H1 (cell line): ENCODE measurements at regions not wholly inside any gene's neighbourhood (a gene's known extent, or its start where the extent isn't known, plus 50 kb on each side); places are given as distances from the start of the nearest gene placed in this dataset.

ENCODE experiments used
- CTCF ChIA-PET: fragments of 300-600 bp; sonication (Branson Sonifier 250); formaldehyde crosslinking; loops from one replicate; lab custom pipeline; 2021; ENCODE audit not compliant: partially characterized antibody; lab: Charles Lee
- POLR2A ChIA-PET: fragments of 300-600 bp; sonication (Branson Sonifier 250); formaldehyde crosslinking; loops from one replicate; lab custom pipeline; 2021; ENCODE audit warnings: inconsistent platforms; ENCODE audit not compliant: partially characterized antibody; lab: Charles Lee
- DNase-seq, 2 experiments: peaks; one replicate each; pipeline versions ENCODE4 v3.0.0 to v3.0.0-alpha.2; 2010 to 2022; ENCODE audit warnings: low spot score in 2 of 2, low read depth in 1 of 2, mixed read lengths in 1 of 2
- FAIRE-seq: peaks from 2 replicates; lab custom pipeline; 2011; peaks lifted over from hg19 to GRCh38; lab: Jason Lieb, UNC
- H2AFZ ChIP-seq: 2 replicates; pipeline ENCODE4 v1.8.1; 2012; ENCODE audit warnings: low read length, inconsistent platforms
- H2AK5ac ChIP-seq: 2 replicates; pipeline ENCODE4 v1.6.1; 2013; ENCODE audit warnings: low read depth, low read length
- H2BK120ac ChIP-seq: replicated peaks from 2 replicates; pipeline ENCODE3; 2013; ENCODE audit warnings: low read depth, low read length, inconsistent platforms
- H2BK12ac ChIP-seq: 2 replicates; pipeline ENCODE4 v1.6.1; 2013; ENCODE audit warnings: low read depth, low read length
- H2BK15ac ChIP-seq: 2 replicates; pipeline ENCODE4 v1.6.1; 2013; ENCODE audit warnings: low read length
- H2BK20ac ChIP-seq: 2 replicates; pipeline ENCODE4 v1.6.1; 2013; ENCODE audit warnings: low read length
- H2BK5ac ChIP-seq: 2 replicates; pipeline ENCODE4 v1.6.1; 2013; ENCODE audit warnings: low read depth, low read length
- H3K14ac ChIP-seq: 2 replicates; pipeline ENCODE4 v1.6.1; 2013; ENCODE audit warnings: inconsistent platforms; ENCODE audit not compliant: insufficient read length
- H3K18ac ChIP-seq: 2 replicates; pipeline ENCODE4 v1.6.1; 2013; ENCODE audit warnings: low read length; ENCODE audit errors: extremely low read depth
- H3K23ac ChIP-seq: 2 replicates; pipeline ENCODE4 v1.6.1; 2013; ENCODE audit warnings: inconsistent platforms; ENCODE audit not compliant: insufficient read length
- H3K23me2 ChIP-seq: 2 replicates; pipeline ENCODE4 v1.6.1; 2013; ENCODE audit warnings: low read depth, low read length
- H3K27ac ChIP-seq: 2 replicates; pipeline ENCODE4 v1.6.1; 2011; ENCODE audit warnings: low read depth, low read length, inconsistent platforms
- H3K27me3 ChIP-seq, 4 experiments: replicated peaks in 1 of 4; 1 replicate in 1 of 4; 2 replicates in 3 of 4; pipeline versions ENCODE4 v1.6.1 to v1.8.1; 2011 to 2013; ENCODE audit warnings: low read length in 3 of 4, mild to moderate bottlenecking in 3 of 4, inconsistent platforms in 2 of 4, mixed read lengths in 2 of 4, moderate library complexity in 1 of 4; ENCODE audit not compliant: control insufficient read depth in 3 of 4, insufficient read depth in 3 of 4; ENCODE audit errors: extremely low read depth in 1 of 4
- H3K36me3 ChIP-seq, 4 experiments: 2 replicates each; pipeline versions ENCODE4 v1.6.1 to v1.8.1; 2011 to 2013; ENCODE audit warnings: mild to moderate bottlenecking in 4 of 4, low read length in 3 of 4, moderate library complexity in 2 of 4, control low read depth in 1 of 4, inconsistent platforms in 1 of 4; ENCODE audit not compliant: insufficient read depth in 4 of 4, control insufficient read depth in 2 of 4
- H3K4ac ChIP-seq: replicated peaks from 2 replicates; pipeline ENCODE3; 2013; ENCODE audit warnings: low read length, low read depth, mixed read lengths, inconsistent platforms; ENCODE audit not compliant: insufficient read length
- H3K4me1 ChIP-seq, 4 experiments: replicated peaks in 1 of 4; 1 replicate in 1 of 4; 2 replicates in 3 of 4; pipeline versions ENCODE4 v1.6.1 to v1.8.1; 2011 to 2013; ENCODE audit warnings: low read length in 3 of 4, inconsistent platforms in 2 of 4, mixed read lengths in 1 of 4; ENCODE audit not compliant: insufficient read depth in 4 of 4, control insufficient read depth in 3 of 4
- H3K4me2 ChIP-seq, 2 experiments: 2 replicates each; pipeline versions ENCODE4 v1.6.1 to v1.8.1; 2011 to 2013; ENCODE audit warnings: low read depth in 2 of 2, low read length in 2 of 2, control low read depth in 1 of 2, inconsistent platforms in 1 of 2, mild to moderate bottlenecking in 1 of 2; ENCODE audit not compliant: insufficient read depth in 1 of 2
- H3K4me3 ChIP-seq, 4 experiments: fragments of 200-600, 300-600 bp in 1 of 4; sonication (generic), shearing (Covaris generic), sonication (Bioruptor Twin) in 1 of 4; 2 replicates each; pipeline versions ENCODE4 v1.5.1 to v1.8.1; 2011 to 2016; ENCODE audit warnings: low read length in 4 of 4, low read depth in 3 of 4, control low read depth in 2 of 4, inconsistent platforms in 2 of 4, mild to moderate bottlenecking in 2 of 4, mixed read lengths in 1 of 4, moderate library complexity in 1 of 4; ENCODE audit not compliant: insufficient read depth in 2 of 4; ENCODE audit errors: extremely low read depth in 1 of 4
- H3K56ac ChIP-seq: replicated peaks from 2 replicates; pipeline ENCODE3; 2013; ENCODE audit warnings: low read depth, mild to moderate bottlenecking, mixed read lengths, low read length, inconsistent platforms; ENCODE audit not compliant: insufficient read length
- H3K79me1 ChIP-seq: 2 replicates; pipeline ENCODE4 v1.6.1; 2013; ENCODE audit warnings: low read depth, low read length, control low read depth
- H3K79me2 ChIP-seq, 2 experiments: 2 replicates each; pipeline versions ENCODE4 v1.6.1 to v1.8.1; 2012 to 2013; ENCODE audit warnings: low read length in 2 of 2, mild to moderate bottlenecking in 2 of 2, inconsistent platforms in 1 of 2; ENCODE audit not compliant: insufficient read depth in 2 of 2, control insufficient read depth in 1 of 2
- H3K9ac ChIP-seq, 4 experiments: replicated peaks in 1 of 4; 1 replicate in 1 of 4; 2 replicates in 3 of 4; pipeline versions ENCODE4 v1.6.1 to v1.8.1; 2011 to 2013; ENCODE audit warnings: low read depth in 3 of 4, low read length in 3 of 4, control low read depth in 2 of 4, mild to moderate bottlenecking in 2 of 4, moderate library complexity in 2 of 4, inconsistent platforms in 1 of 4; ENCODE audit errors: extremely low read depth in 1 of 4
- H3K9me3 ChIP-seq, 2 experiments: 2 replicates each; pipeline versions ENCODE4 v1.6.1 to v1.8.1; 2012 to 2013; ENCODE audit warnings: mild to moderate bottlenecking in 2 of 2, moderate library complexity in 2 of 2, control low read depth in 1 of 2, inconsistent platforms in 1 of 2, low read depth in 1 of 2, low read length in 1 of 2, mixed read lengths in 1 of 2; ENCODE audit not compliant: insufficient read depth in 2 of 2
- H4K20me1 ChIP-seq, 2 experiments: replicated peaks in 1 of 2; 2 replicates each; pipeline versions ENCODE3 to v1.8.1; 2011 to 2013; ENCODE audit warnings: inconsistent platforms in 2 of 2, low read length in 2 of 2, mild to moderate bottlenecking in 1 of 2; ENCODE audit not compliant: insufficient read depth in 2 of 2, control insufficient read depth in 1 of 2
- H4K5ac ChIP-seq: 2 replicates; pipeline ENCODE4 v1.6.1; 2013; ENCODE audit warnings: low read length, low read depth, mixed read lengths, inconsistent platforms; ENCODE audit not compliant: insufficient read length
- H4K8ac ChIP-seq: 2 replicates; pipeline ENCODE4 v1.8.0; 2013; ENCODE audit warnings: mild to moderate bottlenecking, moderate library complexity, low read length, inconsistent platforms; ENCODE audit not compliant: insufficient read depth; ENCODE audit errors: extremely low read depth
- H4K91ac ChIP-seq: replicated peaks from 2 replicates; pipeline ENCODE3; 2013; ENCODE audit warnings: low read length, mixed read lengths, inconsistent platforms; ENCODE audit not compliant: insufficient read length
- ASH2L ChIP-seq: fragments of 200-600, 300-600 bp; sonication (generic); IDR thresholded peaks from one replicate; pipeline ENCODE4 v1.7.1; 2017; ENCODE audit warnings: low read length
- BACH1 ChIP-seq: IDR thresholded peaks from 2 replicates; pipeline ENCODE4 v1.6.1; 2012; ENCODE audit warnings: low read length, improper control_type of control experiment
- BCL11A ChIP-seq, 2 experiments: IDR thresholded peaks; one replicate each; pipeline ENCODE4 v1.6.1; 2011; ENCODE audit warnings: low read depth in 2 of 2, low read length in 2 of 2, mild to moderate bottlenecking in 2 of 2
- CBX8 ChIP-seq: fragments of 300-800, 300-1000 bp; sonication (generic); IDR thresholded peaks from 2 replicates; pipeline ENCODE4 v1.7.1; 2016; ENCODE audit warnings: low read depth, low read length, borderline replicate concordance
- KDM5A ChIP-seq: fragments of 200-600 bp; IDR thresholded peaks from 2 replicates; pipeline ENCODE4 v1.7.1; 2012; ENCODE audit warnings: mild to moderate bottlenecking, low read length, inconsistent platforms, mixed read lengths
- POU5F1 ChIP-seq: IDR thresholded peaks from 2 replicates; pipeline ENCODE4 v1.6.1; 2011; ENCODE audit warnings: low read depth, mild to moderate bottlenecking, low read length, moderate library complexity
- RAD21 ChIP-seq, 2 experiments: IDR thresholded peaks in 1 of 2; conservative IDR thresholded peaks in 1 of 2; 2 replicates each; pipeline ENCODE4 v1.6.1; 2011; ENCODE audit warnings: low read depth in 2 of 2, low read length in 2 of 2, improper control_type of control experiment in 1 of 2, inconsistent platforms in 1 of 2, mild to moderate bottlenecking in 1 of 2, moderate library complexity in 1 of 2
- RBBP5 ChIP-seq: IDR thresholded peaks from 2 replicates; pipeline ENCODE4 v1.7.1; 2012; ENCODE audit warnings: low read depth, mild to moderate bottlenecking, inconsistent platforms, low read length, moderate library complexity, borderline replicate concordance
- SIRT6 ChIP-seq: IDR thresholded peaks from one replicate; pipeline ENCODE4 v1.7.1; 2012; ENCODE audit warnings: low read length, inconsistent platforms
- SP2 ChIP-seq: IDR thresholded peaks from 2 replicates; pipeline ENCODE4 v1.6.1; 2012; ENCODE audit warnings: mild to moderate bottlenecking, low read length, inconsistent platforms
- TCF12 ChIP-seq: IDR thresholded peaks from 2 replicates; pipeline ENCODE4 v1.6.1; 2011; ENCODE audit warnings: low read depth, mild to moderate bottlenecking, low read length
- YY1 ChIP-seq: IDR thresholded peaks from 2 replicates; pipeline ENCODE4 v1.6.1; 2011; ENCODE audit warnings: low read depth, mild to moderate bottlenecking, low read length
- WGBS, 2 experiments: shearing (Covaris generic) in 1 of 2; methylation state at CpG; one replicate each; pipeline versions ENCODE4 v1.1.6 to v1.1.7; 2013 to 2015; ENCODE audit warnings: low lambda C conversion rate in 2 of 2, mixed read lengths in 2 of 2, inconsistent platforms in 1 of 2, low coverage in 1 of 2, missing lambda C conversion rate in 1 of 2; ENCODE audit not compliant: insufficient replicate concordance in 2 of 2, insufficient coverage in 1 of 2, insufficient read length in 1 of 2; ENCODE audit errors: extremely low coverage in 1 of 2, missing lambda C conversion rate in 1 of 2; 5-methylcytosine and 5-hydroxymethylcytosine counted together
- TF ChIP-seq, protein P1 (sequence below): IDR thresholded peaks from 2 replicates; pipeline ENCODE4 v1.6.1; 2012; ENCODE audit warnings: inconsistent platforms
- TF ChIP-seq, protein P2 (sequence below): IDR thresholded peaks from 2 replicates; pipeline ENCODE4 v1.6.1; 2012; ENCODE audit warnings: low read length, inconsistent platforms

DNA sequence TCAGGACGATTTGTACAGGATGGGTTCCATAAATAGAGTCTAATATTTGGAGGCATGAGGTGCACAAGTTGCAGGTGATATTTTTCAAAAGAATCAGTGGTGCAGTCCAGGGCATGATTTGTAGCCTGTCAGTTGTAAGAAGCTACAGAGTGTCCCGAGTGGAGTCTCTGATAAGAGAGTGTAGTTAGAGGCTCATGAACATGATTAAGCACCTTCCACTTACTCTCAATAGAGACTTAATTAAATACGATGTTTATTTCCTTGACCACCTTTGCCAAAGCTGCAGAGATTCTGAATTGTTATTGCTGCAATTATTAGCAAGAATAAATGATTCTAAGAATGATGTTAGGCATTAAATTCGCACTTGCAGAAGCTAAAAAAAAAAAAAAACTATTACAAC lies 218.4 kb upstream of the LRTM1 start:
- Histone ChIP-seq H3K9me3 (no peaks in the 10 kb centered on the region), H3K23me2 (no peaks in the 10 kb centered on the region; the same call in 1 of the 2 replicates), H3K18ac (no peak overlapping the region), H3K27ac (no peak overlapping the region), H3K36me3 (no peaks in the 10 kb centered on the region), H3K14ac (no peak overlapping the region), H2BK12ac (no peak overlapping the region), H3K4me3 (no peak overlapping the region), H3K4ac (no peak overlapping the region), H3K56ac (no peak overlapping the region), H2AK5ac (no peak overlapping the region), H3K9ac (no peak overlapping the region), H2BK5ac (no peak overlapping the region), H2BK120ac (no peak overlapping the region), H3K4me1 (no peaks in the 10 kb centered on the region), H2BK15ac (no peak overlapping the region), H4K20me1 (no peaks in the 10 kb centered on the region), H3K23ac (no peak overlapping the region), H4K5ac (no peak overlapping the region), H3K4me2 (no peak overlapping the region), H2AFZ (no peak overlapping the region), H3K79me1 (no peaks in the 10 kb centered on the region), H4K91ac (no peak overlapping the region), H2BK20ac (no peak overlapping the region), H3K27me3 (no peaks in the 10 kb centered on the region), H4K8ac (no peak overlapping the region), H3K79me2 (no peaks in the 10 kb centered on the region)
- 83% methylated on average over 4 of the region's 4 CpGs; no CpG with 5 or more reads in 1 of the 2 experiments for WGBS, 2 experiments
- no peak for FAIRE-seq
- CTCF ChIA-PET: no interaction called here
- no peak for DNase-seq
- POLR2A ChIA-PET: no interaction called here
- no peak for TF ChIP-seq YY1
- TF ChIP-seq BACH1: no peak
- TF ChIP-seq, protein P1, sequence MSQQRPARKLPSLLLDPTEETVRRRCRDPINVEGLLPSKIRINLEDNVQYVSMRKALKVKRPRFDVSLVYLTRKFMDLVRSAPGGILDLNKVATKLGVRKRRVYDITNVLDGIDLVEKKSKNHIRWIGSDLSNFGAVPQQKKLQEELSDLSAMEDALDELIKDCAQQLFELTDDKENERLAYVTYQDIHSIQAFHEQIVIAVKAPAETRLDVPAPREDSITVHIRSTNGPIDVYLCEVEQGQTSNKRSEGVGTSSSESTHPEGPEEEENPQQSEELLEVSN: no peak
- no peak for TF ChIP-seq ASH2L
- no peak for TF ChIP-seq RBBP5
- TF ChIP-seq BCL11A (IDR thresholded peaks at IDR 0.05; ENCODE audit: low read depth in 2 of 2, low read length in 2 of 2): no peak
- TF ChIP-seq KDM5A: no peak
- TF ChIP-seq, protein P2, sequence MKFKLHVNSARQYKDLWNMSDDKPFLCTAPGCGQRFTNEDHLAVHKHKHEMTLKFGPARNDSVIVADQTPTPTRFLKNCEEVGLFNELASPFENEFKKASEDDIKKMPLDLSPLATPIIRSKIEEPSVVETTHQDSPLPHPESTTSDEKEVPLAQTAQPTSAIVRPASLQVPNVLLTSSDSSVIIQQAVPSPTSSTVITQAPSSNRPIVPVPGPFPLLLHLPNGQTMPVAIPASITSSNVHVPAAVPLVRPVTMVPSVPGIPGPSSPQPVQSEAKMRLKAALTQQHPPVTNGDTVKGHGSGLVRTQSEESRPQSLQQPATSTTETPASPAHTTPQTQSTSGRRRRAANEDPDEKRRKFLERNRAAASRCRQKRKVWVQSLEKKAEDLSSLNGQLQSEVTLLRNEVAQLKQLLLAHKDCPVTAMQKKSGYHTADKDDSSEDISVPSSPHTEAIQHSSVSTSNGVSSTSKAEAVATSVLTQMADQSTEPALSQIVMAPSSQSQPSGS: no peak
- no peak for TF ChIP-seq TCF12
- no peak for TF ChIP-seq POU5F1
- TF ChIP-seq CBX8: no peak
- TF ChIP-seq RAD21 (IDR thresholded peaks at IDR 0.05 in 1 of 2, conservative IDR thresholded peaks at IDR 0.05 in 1 of 2; ENCODE audit: low read depth in 2 of 2, low read length in 2 of 2): no peak
- TF ChIP-seq SP2: no peak
- no peak for TF ChIP-seq SIRT6
